ENCODE measurements at regions not wholly inside any gene's neighbourhood (a gene's known extent, or its start where the extent isn't known, plus 50 kb on each side); places are given as distances from the start of the nearest gene placed in this dataset.
"Not testable (repeated sequence)": the region's sequence is repeated elsewhere in the genome, so short reads cannot be mapped to it uniquely, and the experiment has no call there.

GRCh38 chr7:54292171-54292925 is 249.8 kb upstream of the VSTM2A start:
- no peak for FAIRE-seq

- FAIRE-seq, result no peak
Observed at GRCh38 chr7:54299426-54299825, 242.7 kb upstream of the VSTM2A start.

- FAIRE-seq, result not testable (repeated sequence)
Observed at GRCh38 chr7:54315955-54316354, 226.2 kb upstream of the VSTM2A start.

GRCh38 chr7:54326592-54327167 is 215.5 kb upstream of the VSTM2A start:
- no peak for FAIRE-seq

GRCh38 chr7:54330216-54330800 is 211.9 kb upstream of the VSTM2A start:
- no peak for FAIRE-seq

- FAIRE-seq, result no peak
Observed at GRCh38 chr7:54331311-54331710, 210.9 kb upstream of the VSTM2A start.

- FAIRE-seq, result no peak
Observed at GRCh38 chr7:54332301-54332700, 209.9 kb upstream of the VSTM2A start.

- no peak for FAIRE-seq
Observed at GRCh38 chr7:54333952-54334351, 208.2 kb upstream of the VSTM2A start.

- no peak for FAIRE-seq
Observed at GRCh38 chr7:54336800-54337199, 205.4 kb upstream of the VSTM2A start.

- no peak for FAIRE-seq
Observed at GRCh38 chr7:54337466-54337865, 204.7 kb upstream of the VSTM2A start.

GRCh38 chr7:54338319-54338718 is 203.9 kb upstream of the VSTM2A start:
- no peak for FAIRE-seq

GRCh38 chr7:54339073-54339472 is 203.1 kb upstream of the VSTM2A start:
- no peak for FAIRE-seq

GRCh38 chr7:54342458-54342857 is 199.7 kb upstream of the VSTM2A start:
- FAIRE-seq, result no peak

GRCh38 chr7:54343511-54343910 is 198.7 kb upstream of the VSTM2A start:
- FAIRE-seq, result no peak

GRCh38 chr7:54345746-54346145 is 196.4 kb upstream of the VSTM2A start:
- no peak for FAIRE-seq

GRCh38 chr7:54349229-54349628 is 192.9 kb upstream of the VSTM2A start:
- FAIRE-seq, result no peak

- no peak for FAIRE-seq
Observed at GRCh38 chr7:54354436-54354835, 187.7 kb upstream of the VSTM2A start.

GRCh38 chr7:54355842-54356241 is 186.3 kb upstream of the VSTM2A start:
- no peak for FAIRE-seq

- no peak for FAIRE-seq
Observed at GRCh38 chr7:54360075-54360840, 181.9 kb upstream of the VSTM2A start.

- no peak for FAIRE-seq
Observed at GRCh38 chr7:54390565-54390964, 151.6 kb upstream of the VSTM2A start.

GRCh38 chr7:54392935-54393334 is 149.2 kb upstream of the VSTM2A start:
- no peak for FAIRE-seq

- FAIRE-seq, result no peak
Observed at GRCh38 chr7:54394834-54395233, 147.3 kb upstream of the VSTM2A start.

- FAIRE-seq, result no peak
Observed at GRCh38 chr7:54397836-54398612, 144.2 kb upstream of the VSTM2A start.
